Activated T-helper 1 cell treated with anti-CD3 and anti-CD28 coated beads, Interleukin-12 subunit alpha, Interleukin-12 subunit beta, Interleukin-2, Interleukin-4 antibody, amounts not matched to agents 30 ng/mL and 10 ng/mL and 1 ng/mL, durations not matched to agents 14 hours and 24 hours and 36 hours (primary cell): ENCODE measurements at regions not wholly inside any gene's neighbourhood (a gene's known extent, or its start where the extent isn't known, plus 50 kb on each side); places are given as distances from the start of the nearest gene placed in this dataset.

Experiments
- DNase-seq: peaks from one replicate; pipeline ENCODE4 v3.0.0; 2021; ENCODE audit warnings: low spot score
- H3K27ac Mint-ChIP-seq: one replicate; pipeline ENCODE4 v1.8.0; 2021; ENCODE audit warnings: mild to moderate bottlenecking, mixed read lengths
- H3K27me3 Mint-ChIP-seq: one replicate; pipeline ENCODE4 v1.8.0; 2022; ENCODE audit warnings: mild to moderate bottlenecking, moderate library complexity, mixed read lengths; ENCODE audit not compliant: insufficient read depth
- H3K36me3 Mint-ChIP-seq: one replicate; pipeline ENCODE4 v1.8.0; 2021; ENCODE audit warnings: low read depth, mixed read lengths
- H3K4me1 Mint-ChIP-seq: one replicate; pipeline ENCODE4 v1.8.0; 2021; ENCODE audit warnings: low read depth, mixed read lengths
- H3K4me3 Mint-ChIP-seq: one replicate; pipeline ENCODE4 v1.8.0; 2021; ENCODE audit warnings: mild to moderate bottlenecking, moderate library complexity, mixed read lengths
- H3K9me3 Mint-ChIP-seq: one replicate; pipeline ENCODE4 v1.8.0; 2021; ENCODE audit warnings: mixed read lengths
- intact Hi-C: fragments of 100-400 bp; cut with micrococcal nuclease; formaldehyde crosslinking; loops from one replicate; pipeline ENCODE4 v1.15.1; 2024

GRCh38 chr4:64216741-64217140, 192.5 kb downstream of the TECRL start:
- Mint-ChIP-seq H3K4me1 (no peaks in the 10 kb centered on the region), H3K27ac (no peak overlapping the region), H3K27me3 (no peaks in the 10 kb centered on the region), H3K9me3 (peaks cover 8% of the 10 kb centered on the region), H3K36me3 (no peaks in the 10 kb centered on the region), H3K4me3 (no peak overlapping the region)
- DNase-seq: no peak
- intact Hi-C loops: no loop called here

DNA sequence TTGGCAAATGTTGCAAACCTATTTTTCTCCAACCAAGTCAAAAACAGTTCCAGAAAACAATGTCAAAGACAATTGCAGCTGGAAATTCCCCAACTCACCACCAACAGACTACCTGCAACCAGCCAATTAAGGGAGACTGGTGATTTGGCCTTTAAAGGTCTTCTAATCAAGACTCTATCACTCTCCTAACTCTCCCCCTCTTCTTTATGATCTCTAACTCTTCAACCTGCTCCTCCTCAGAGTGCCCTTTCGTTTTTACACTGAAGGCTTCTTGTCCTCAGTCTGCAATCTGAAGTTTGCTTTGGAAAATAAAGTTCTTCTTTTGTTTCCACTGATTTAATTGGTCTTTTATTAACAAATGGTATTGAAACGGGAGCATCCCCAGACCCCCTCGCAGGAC, 203.9 kb downstream of the TECRL start:
- Mint-ChIP-seq H3K4me1 (no peaks in the 10 kb centered on the region), H3K27me3 (no peaks in the 10 kb centered on the region), H3K36me3 (no peaks in the 10 kb centered on the region), H3K27ac (no peak overlapping the region), H3K4me3 (no peak overlapping the region), H3K9me3 (peaks cover 3% of the 10 kb centered on the region)
- no peak for DNase-seq
- intact Hi-C loops: no loop called here

GRCh38 chr4:64200001-64200555, 209.2 kb downstream of the TECRL start:
- Mint-ChIP-seq H3K27ac (no peak overlapping the region), H3K36me3 (no peaks in the 10 kb centered on the region), H3K4me3 (no peak overlapping the region), H3K27me3 (no peaks in the 10 kb centered on the region), H3K9me3 (no peaks in the 10 kb centered on the region), H3K4me1 (no peaks in the 10 kb centered on the region)
- intact Hi-C loops: no loop called here
- DNase-seq: no peak

DNA sequence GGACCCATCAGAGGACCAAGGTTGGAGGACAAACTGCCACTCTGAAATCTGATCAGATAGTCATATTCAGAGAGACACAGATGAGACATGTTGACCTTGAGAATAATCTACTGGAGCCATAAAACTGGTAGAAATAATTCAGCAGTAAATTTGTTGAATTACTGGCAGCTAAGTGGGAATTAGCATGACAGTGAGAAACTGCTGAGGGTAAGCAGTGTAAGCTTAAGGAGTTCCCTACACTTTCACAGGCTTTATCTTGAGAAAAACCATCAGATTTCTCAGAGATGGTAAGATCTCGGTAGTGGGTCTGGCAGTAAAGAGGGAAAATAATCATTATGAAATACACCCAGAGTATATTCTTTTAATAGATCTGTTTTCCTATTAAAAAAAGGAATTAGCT, 213.7 kb downstream of the TECRL start:
- DNase-seq: no peak
- intact Hi-C loops: no loop called here
- Mint-ChIP-seq H3K4me3 (no peak overlapping the region), H3K36me3 (no peaks in the 10 kb centered on the region), H3K9me3 (no peaks in the 10 kb centered on the region), H3K27me3 (no peaks in the 10 kb centered on the region), H3K4me1 (no peaks in the 10 kb centered on the region), H3K27ac (no peak overlapping the region)

DNA sequence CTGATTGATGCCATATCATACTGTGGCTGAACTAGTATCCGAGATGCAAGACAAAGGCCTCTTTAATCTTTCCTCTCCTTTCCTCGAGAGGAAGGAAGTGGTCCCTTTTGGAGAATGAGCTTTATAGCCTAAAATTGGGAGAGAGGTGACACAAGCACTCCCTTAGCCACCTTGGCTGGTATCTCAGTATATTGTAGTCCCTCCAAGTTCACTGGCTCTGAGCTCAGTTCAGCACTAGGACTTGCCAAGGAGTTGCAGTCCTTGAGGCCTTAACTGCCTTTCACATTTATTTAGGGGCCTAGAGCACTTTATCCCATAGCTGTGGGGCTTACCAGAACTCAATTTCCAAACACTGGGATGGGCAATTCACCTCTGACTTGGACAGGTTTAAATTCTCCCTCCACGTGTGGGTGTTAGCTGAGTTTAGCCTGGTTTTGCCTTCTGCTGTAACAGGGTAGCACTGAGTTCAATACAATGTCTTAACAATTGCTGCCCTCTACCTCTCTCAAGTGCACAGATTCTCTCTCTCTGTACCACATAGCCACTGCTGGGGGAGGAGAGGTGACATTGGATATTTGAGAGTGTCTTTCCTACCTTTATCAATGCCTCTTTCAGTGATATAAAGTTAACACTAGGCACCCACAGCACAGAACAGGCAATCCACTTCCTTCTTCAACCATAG, 216.4 kb downstream of the TECRL start:
- H3K4me3 Mint-ChIP-seq: no peak overlapping the region
- H3K9me3 Mint-ChIP-seq: no peaks in the 10 kb centered on the region
- H3K4me1 Mint-ChIP-seq: no peaks in the 10 kb centered on the region
- no peaks in the 10 kb centered on the region for H3K27me3 Mint-ChIP-seq
- intact Hi-C loops: no loop called here
- DNase-seq: no peak
- no peak overlapping the region for H3K27ac Mint-ChIP-seq
- H3K36me3 Mint-ChIP-seq: no peaks in the 10 kb centered on the region

DNA sequence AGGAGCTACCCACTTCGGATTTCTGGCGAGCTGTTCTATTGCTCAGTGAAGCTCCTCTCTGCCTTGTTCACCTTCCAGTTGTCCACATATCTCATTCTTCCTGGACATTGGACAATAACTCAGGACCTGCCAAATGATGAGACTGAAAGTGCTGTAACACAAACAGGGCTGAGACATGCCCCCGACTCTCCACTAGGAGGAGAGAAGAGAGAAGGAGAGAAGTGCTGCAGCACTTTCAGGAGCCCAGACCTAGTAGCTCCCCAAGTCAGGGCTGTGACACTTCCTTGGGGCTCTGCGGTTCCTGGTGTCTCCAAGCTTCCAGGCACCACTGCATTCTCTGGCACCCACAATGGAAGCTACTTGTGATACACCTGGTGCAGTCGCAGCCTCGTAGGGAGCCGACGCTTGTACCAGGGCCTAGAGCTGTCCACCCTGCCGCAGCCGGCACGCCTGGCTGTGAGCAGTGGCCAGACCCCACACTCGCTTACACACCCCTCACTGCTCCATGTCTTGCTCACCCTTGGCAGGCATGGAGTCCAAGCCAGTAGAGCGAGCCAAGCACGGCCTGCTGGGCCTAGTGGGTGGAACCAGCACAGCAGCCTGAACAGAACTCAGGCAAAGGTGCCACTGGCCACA, 234.9 kb downstream of the TECRL start:
- Mint-ChIP-seq H3K4me1 (no peaks in the 10 kb centered on the region), H3K27ac (no peak overlapping the region), H3K9me3 (no peaks in the 10 kb centered on the region), H3K27me3 (no peaks in the 10 kb centered on the region), H3K4me3 (no peak overlapping the region), H3K36me3 (no peaks in the 10 kb centered on the region)
- intact Hi-C loops: no loop called here
- no peak for DNase-seq

DNA sequence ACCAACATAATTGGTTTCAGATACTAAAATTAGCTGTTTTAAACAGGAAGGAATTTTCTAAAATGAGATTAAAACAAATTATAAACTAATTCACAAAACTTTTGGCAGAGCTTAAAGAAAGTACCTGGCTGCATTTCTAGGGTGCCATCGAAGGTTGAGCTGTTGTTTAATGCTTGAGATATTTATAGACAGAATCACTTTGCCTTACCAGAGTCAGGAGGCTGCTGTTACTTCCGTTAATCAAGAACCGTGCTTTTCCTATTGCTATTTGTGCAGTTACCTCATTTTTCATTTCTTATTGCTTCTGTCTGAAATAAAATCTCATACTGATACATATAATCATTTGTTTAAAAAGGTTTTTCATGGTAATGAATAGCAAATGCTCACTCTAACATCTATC, 242.9 kb downstream of the TECRL start:
- H3K4me1 Mint-ChIP-seq: no peaks in the 10 kb centered on the region
- no peaks in the 10 kb centered on the region for H3K27me3 Mint-ChIP-seq
- DNase-seq: no peak
- no peak overlapping the region for H3K27ac Mint-ChIP-seq
- no peaks in the 10 kb centered on the region for H3K9me3 Mint-ChIP-seq
- H3K36me3 Mint-ChIP-seq: no peaks in the 10 kb centered on the region
- no peak overlapping the region for H3K4me3 Mint-ChIP-seq
- intact Hi-C loops: no loop called here

DNA sequence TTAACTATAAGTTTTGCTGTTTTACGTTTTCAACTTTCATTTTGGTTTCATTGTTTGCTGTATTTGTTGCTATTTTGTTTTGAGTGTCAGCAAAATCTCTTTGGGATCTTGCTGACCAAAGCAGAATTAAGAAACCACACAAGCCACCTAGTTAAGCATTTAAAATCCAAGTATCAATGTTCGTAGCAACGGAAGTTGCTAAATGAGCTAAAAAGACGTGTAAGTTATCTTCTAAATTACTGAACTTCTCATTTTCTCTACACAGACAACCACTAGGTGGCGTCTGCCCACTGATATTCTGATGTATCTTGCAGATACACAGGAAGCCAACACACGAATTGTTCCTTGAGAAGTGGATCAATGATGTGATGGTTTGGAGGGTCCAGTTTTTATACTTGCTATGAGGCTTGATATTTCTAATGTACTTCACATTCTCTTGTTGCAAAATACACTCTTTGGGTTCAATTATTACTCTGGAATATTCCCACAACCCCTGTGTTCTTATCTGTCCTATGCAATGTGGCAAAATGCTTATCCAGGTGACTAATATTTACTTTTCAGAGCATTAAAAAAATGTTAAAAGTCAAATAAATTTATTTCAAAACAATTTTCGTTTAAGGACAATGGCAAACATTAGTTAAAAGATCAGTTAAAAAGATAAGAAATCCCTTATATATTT, 250.5 kb downstream of the TECRL start:
- Mint-ChIP-seq H3K4me1 (no peaks in the 10 kb centered on the region), H3K27ac (no peak overlapping the region), H3K9me3 (no peaks in the 10 kb centered on the region), H3K36me3 (no peaks in the 10 kb centered on the region), H3K4me3 (no peak overlapping the region), H3K27me3 (no peaks in the 10 kb centered on the region)
- DNase-seq: peak; percentile 32
- intact Hi-C loops: loop anchor here (1.0 kb wide), 2 partner anchors 381 to 426 kb away; no protein-coding TSS in a partner anchor

- Mint-ChIP-seq H3K27ac (no peak overlapping the region), H3K9me3 (no peaks in the 10 kb centered on the region), H3K4me3 (no peak overlapping the region), H3K4me1 (no peaks in the 10 kb centered on the region), H3K36me3 (no peaks in the 10 kb centered on the region), H3K27me3 (no peaks in the 10 kb centered on the region)
- DNase-seq: no peak
- intact Hi-C loops: no loop called here
These were observed 251.9 kb downstream of the TECRL start for GRCh38 chr4:64157397-64157796.

GRCh38 chr4:64156253-64156652, 253.0 kb downstream of the TECRL start:
- intact Hi-C loops: no loop called here
- Mint-ChIP-seq H3K27ac (no peak overlapping the region), H3K9me3 (no peaks in the 10 kb centered on the region), H3K27me3 (no peaks in the 10 kb centered on the region), H3K4me1 (no peaks in the 10 kb centered on the region), H3K4me3 (no peak overlapping the region), H3K36me3 (no peaks in the 10 kb centered on the region)
- no peak for DNase-seq

DNA sequence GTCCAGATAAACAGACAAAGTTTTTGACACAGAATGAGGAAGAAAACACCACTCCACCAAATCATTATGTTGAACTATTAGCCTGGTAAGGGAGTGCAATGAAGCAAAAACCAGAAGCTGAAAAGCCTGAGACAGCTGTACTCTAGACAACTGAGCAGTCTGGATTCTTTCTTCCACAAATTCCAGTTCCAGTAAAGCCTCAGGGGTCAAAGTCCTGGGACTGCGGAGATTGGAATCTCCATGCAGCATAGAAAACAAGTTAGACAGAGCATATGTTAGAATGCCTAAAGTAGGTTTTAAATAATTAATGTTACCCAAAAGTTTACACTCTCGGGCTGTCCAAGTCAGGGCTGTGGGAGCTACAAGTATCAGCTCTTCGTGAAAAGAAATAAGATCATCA, 263.2 kb downstream of the TECRL start:
- H3K9me3 Mint-ChIP-seq: peaks cover 18% of the 10 kb centered on the region

GRCh38 chr4:64144994-64145393, 264.3 kb downstream of the TECRL start:
- Mint-ChIP-seq H3K9me3 (peaks cover 21% of the 10 kb centered on the region), H3K4me3 (no peak overlapping the region), H3K36me3 (no peaks in the 10 kb centered on the region), H3K27me3 (no peaks in the 10 kb centered on the region), H3K4me1 (no peaks in the 10 kb centered on the region), H3K27ac (no peak overlapping the region)
- intact Hi-C loops: no loop called here
- DNase-seq: no peak

More for the DNA sequence above, 263.2 kb downstream of the TECRL start:
- Mint-ChIP-seq H3K36me3 (no peaks in the 10 kb centered on the region), H3K27me3 (no peaks in the 10 kb centered on the region), H3K27ac (no peak overlapping the region), H3K4me3 (no peak overlapping the region), H3K4me1 (no peaks in the 10 kb centered on the region)
- no peak for DNase-seq
- intact Hi-C loops: no loop called here

DNA sequence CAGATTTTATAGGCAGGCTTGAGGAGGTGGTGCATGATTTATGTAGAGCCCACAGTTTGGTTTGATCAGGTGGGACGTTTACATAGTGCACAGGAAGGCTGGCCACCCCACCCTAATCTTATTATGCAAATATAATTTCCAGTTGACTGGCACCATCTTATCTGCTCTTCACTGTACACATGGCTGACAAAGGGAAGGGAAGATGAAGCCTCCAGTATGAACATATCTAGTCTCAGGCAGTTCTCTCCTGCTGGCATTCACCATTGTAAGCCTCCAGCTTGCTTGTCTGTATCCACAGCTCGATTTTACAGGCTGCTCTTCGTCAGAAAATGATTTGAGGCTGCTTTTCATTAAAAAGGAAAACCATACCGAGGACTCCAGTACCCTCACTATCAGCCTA, 278.3 kb downstream of the TECRL start:
- H3K27ac Mint-ChIP-seq: no peak overlapping the region
- no peak for DNase-seq
- no peaks in the 10 kb centered on the region for H3K4me1 Mint-ChIP-seq
- H3K36me3 Mint-ChIP-seq: no peaks in the 10 kb centered on the region
- H3K9me3 Mint-ChIP-seq: no peaks in the 10 kb centered on the region
- H3K27me3 Mint-ChIP-seq: no peaks in the 10 kb centered on the region
- no peak overlapping the region for H3K4me3 Mint-ChIP-seq
- intact Hi-C loops: no loop called here
